Lower leg skin (tissue), 4 donors: ENCODE measurements at regions not wholly inside any gene's neighbourhood (a gene's known extent, or its start where the extent isn't known, plus 50 kb on each side); places are given as distances from the start of the nearest gene placed in this dataset.

Experiments
- DNase-seq, 2 donors: peaks; one replicate each; pipeline ENCODE4 v3.0.0-alpha.2; 2019; ENCODE audit warnings: low spot score in 2 of 2
- H3K4me3 ChIP-seq: fragments of 200-600 bp; sonication (generic); 2 replicates; pipeline ENCODE4 v1.5.1; 2017; ENCODE audit warnings: mild to moderate bottlenecking, low read depth; ENCODE audit not compliant: poor library complexity, severe bottlenecking
- CTCF ChIP-seq, 3 donors: fragments of 450-650 bp; IDR thresholded peaks; one replicate each; pipeline ENCODE4 v1.5.1; 2016; ENCODE audit warnings: antibody characterized with exemption in 3 of 3, mild to moderate bottlenecking in 3 of 3, moderate library complexity in 2 of 3
- POLR2A ChIP-seq, 2 donors: fragments of 450-650 bp; IDR thresholded peaks; one replicate each; pipeline ENCODE4 v1.6.1; 2016 to 2017; ENCODE audit warnings: antibody characterized with exemption in 2 of 2, mild to moderate bottlenecking in 1 of 2, moderate library complexity in 1 of 2
- WGBS, 2 donors: methylation state at CpG; one replicate each; pipeline ENCODE4 v1.1.5; 2018; 5-methylcytosine and 5-hydroxymethylcytosine counted together
- intact Hi-C: fragments of 100-400 bp; cut with DNase I; formaldehyde crosslinking; loops from one replicate; pipeline ENCODE4 v1.15.0; 2023; ENCODE audit warnings: low total_unique reads

GRCh38 chr1:79692519-79692918, 686.0 kb upstream of the ADGRL4 start:
- TF ChIP-seq POLR2A (IDR thresholded peaks at IDR 0.05) (no peak), CTCF (IDR thresholded peaks at IDR 0.05) (no peak)
- H3K4me3 ChIP-seq = no peak overlapping the region
- intact Hi-C loops = no loop called here
- no peak for DNase-seq

DNA sequence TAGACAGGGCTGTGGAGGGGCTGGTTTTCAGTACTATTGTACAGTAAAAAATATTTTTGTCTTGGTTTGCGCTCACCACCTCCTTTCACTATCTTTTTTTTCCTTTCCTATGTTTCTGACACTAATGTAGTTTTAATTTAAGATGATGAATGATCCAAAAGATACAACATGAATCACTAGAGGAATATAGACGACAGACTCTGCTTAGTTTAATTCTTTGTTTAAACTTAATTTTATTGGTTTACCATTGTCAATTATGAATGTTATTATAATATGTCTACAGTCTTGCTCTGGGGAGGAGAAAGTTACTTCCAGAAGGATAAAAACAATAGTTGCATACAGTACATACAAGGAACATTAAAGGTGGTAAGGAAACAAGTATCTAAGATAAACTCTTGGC, 682.4 kb upstream of the ADGRL4 start:
- WGBS, 2 donors = 75 to 76% methylated on average over 2 of the region's 2 CpGs
- intact Hi-C loops = no loop called here
- no peak for DNase-seq
- no peak for TF ChIP-seq CTCF (IDR thresholded peaks at IDR 0.05)
- TF ChIP-seq POLR2A (IDR thresholded peaks at IDR 0.05) = no peak
- no peak overlapping the region for H3K4me3 ChIP-seq

- intact Hi-C loops = no loop called here
- DNase-seq = no peak
- H3K4me3 ChIP-seq = no peak overlapping the region
- TF ChIP-seq CTCF (IDR thresholded peaks at IDR 0.05) (no peak), POLR2A (IDR thresholded peaks at IDR 0.05) (no peak)
These were observed 676.9 kb upstream of the ADGRL4 start for GRCh38 chr1:79683420-79683819.

DNA sequence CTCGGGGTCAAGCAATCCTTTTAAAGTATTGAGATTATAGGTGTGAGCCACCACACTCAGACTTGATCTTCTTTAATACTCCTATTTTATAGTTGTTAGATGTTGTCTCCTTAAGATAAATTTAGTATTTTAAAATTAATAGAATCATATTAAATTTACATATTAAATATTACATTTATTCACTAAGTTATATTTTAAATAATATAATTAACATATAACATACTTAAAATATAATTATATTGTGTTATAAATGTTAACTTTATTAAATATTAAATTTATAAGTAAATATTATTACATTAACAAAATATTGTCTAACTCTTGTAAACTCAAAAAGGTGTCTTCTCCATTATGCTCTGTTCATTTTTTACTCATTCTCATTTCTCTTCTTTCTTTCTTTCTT, 675.9 kb upstream of the ADGRL4 start:
- no peak for DNase-seq
- TF ChIP-seq POLR2A (IDR thresholded peaks at IDR 0.05) (no peak), CTCF (IDR thresholded peaks at IDR 0.05) (no peak)
- WGBS, 2 donors = 81 to 97% methylated on average over 1 of the region's 1 CpG
- intact Hi-C loops = no loop called here
- H3K4me3 ChIP-seq = no peak overlapping the region

DNA sequence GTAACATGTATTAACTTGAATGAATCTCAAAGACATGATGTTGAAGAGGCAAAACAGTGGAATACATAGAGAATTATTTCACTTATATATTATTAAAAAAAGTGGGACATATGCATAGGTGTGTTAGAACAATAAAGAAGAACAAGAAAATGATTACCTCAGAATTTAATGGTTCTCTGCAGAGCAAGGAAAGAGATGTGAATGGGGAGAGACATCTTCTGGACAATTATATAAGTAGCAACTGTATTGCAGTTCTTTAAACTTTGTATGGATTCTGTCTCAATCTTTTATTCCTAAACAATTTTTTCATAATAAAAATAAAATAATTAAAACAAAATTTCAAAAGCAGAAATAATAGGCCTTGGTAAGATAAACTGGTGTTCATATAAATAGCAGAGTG, 674.9 kb upstream of the ADGRL4 start:
- no peak for DNase-seq
- intact Hi-C loops = no loop called here
- no peak overlapping the region for H3K4me3 ChIP-seq
- TF ChIP-seq POLR2A (IDR thresholded peaks at IDR 0.05) (no peak), CTCF (IDR thresholded peaks at IDR 0.05) (no peak)

GRCh38 chr1:79679916-79680315, 673.4 kb upstream of the ADGRL4 start:
- no peak overlapping the region for H3K4me3 ChIP-seq
- no peak for DNase-seq
- TF ChIP-seq CTCF (IDR thresholded peaks at IDR 0.05) (no peak), POLR2A (IDR thresholded peaks at IDR 0.05) (no peak)
- intact Hi-C loops = no loop called here
